ENCODE measurements at regions not wholly inside any gene's neighbourhood (a gene's known extent, or its start where the extent isn't known, plus 50 kb on each side); places are given as distances from the start of the nearest gene placed in this dataset.
"Not testable (repeated sequence)": the region's sequence is repeated elsewhere in the genome, so short reads cannot be mapped to it uniquely, and the experiment has no call there.

GRCh38 chr4:97003715-97004114, 1139.6 kb downstream of the STPG2 start:
- no peak for DNase-seq

DNA sequence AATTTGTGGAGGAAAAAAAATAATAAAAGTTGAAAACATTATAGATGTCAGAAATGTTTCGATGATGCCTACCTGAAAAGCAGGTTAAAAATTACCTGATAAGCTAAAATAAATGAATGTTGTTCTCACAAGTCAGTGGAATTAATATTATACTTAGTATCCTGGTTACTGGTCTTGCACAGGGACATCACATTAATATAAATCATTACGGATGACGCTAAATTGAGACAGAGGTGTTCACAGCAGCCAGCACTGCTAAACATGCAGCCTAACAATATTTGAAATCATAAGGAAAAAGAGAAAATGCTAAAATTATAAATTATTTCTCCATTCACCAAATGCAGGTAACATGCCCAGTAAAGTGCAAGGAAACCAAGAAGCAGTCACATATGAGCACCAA, 1130.0 kb downstream of the STPG2 start:
- no peak for DNase-seq

DNA sequence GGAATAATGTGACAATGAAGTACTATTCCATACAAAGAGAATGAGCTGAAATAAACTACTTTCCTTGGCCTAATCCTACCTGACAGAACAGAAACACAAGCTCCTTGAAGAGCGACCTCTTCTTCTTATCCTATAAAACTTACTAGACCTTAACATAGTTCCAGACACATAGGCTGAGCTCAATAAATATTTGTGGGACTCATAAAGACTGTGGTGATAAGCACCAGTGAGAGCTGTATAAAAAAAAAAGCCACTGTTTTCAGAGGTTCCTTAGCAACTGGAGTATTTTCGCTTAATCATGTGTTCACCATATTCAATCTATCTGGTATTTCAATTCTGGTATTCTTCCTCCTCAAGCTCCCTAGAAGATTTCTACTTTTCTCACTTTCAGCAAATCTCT, 1129.6 kb downstream of the STPG2 start:
- no peak for DNase-seq

DNA sequence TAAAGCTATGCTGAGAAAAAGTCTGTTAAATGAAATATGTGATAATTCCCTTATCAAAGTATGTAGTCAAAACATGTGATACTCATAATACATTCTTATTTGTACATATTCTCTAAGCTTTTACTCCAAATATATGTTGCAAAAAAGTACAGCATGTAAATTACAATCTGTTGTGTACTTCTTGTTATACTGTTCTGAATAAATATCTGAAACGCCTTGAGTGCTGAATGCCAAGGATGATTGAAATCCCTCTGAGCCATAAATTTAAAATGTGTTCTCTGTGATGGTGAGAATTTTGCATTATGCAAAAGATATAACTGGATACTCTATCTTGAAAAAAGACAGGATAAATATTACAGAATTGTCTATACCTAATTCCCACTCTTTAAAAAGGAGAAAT, 1128.0 kb downstream of the STPG2 start:
- no peak for DNase-seq

- no peak for DNase-seq
Measured at GRCh38 chr4:97016186-97016907, 1126.9 kb downstream of the STPG2 start.

DNA sequence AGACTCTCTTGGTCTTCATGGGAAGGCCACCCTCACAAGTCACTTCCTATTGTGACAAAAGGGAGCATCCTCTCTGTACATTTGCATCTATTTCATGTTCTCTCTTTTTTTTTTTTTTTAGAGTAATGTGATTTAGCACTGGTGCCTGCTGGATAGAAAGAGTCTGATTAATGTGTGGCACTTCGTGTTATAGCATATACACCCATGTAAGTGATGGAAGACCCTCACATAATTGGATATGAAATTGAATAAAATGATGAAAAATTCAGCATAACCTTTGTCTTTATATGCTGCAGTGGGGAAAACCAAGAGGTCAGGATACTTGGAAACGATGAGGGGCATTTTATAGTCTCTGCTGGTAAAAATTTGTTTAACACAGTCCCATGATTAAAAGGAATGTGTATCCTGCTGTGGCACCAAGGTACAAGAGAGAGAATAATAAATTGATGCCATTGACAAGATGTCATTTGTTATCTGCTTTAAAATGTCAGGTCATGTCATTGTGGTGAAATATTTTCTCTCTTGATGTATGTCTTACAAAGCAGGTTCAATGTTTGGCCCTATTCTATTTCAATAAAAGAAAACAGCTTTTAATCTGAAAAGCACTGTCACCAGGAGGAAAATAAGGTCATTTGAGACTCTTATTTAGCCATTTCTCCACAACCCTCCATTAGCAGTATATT, 1115.4 kb downstream of the STPG2 start:
- DNase-seq, result no peak

- no peak for DNase-seq
Measured at GRCh38 chr4:97028785-97029184, 1114.5 kb downstream of the STPG2 start.

DNA sequence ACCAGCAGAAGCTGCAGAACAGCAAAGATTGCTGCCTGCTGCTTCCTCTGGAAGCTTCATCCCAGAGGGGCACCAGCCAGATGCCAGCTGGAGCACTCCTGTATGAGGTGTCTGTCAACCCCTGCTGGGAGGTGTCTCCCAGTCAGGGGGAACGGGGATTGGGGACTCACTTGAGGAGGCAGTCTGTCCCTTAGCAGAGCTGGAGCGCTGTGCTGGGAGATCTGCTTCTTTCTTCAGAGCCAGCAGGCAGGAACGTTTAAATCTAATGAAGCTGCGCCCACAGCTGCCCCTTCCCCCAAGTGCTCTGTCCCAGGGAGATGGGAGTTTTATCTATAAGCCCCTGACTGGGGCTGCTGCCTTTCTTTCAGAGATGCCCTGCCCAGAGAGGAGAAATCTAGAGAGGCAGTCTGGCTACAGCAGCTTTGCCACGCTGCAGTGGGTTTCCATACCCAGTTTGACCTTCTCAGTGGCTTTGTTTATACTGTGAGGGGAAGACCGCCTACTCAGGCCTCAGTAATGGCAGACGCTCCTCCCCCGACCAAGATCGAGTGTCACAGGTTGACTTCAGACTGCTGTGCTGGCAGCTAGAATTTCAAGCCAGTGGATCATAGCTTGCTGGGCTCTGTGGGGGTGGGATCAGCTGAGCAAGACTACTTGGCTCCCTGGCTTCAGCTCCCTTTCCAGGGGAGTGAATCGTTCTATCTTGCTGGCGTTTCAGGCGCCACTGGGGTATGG, 1105.7 kb downstream of the STPG2 start:
- not testable (repeated sequence) for DNase-seq

GRCh38 chr4:97038146-97038516, 1105.1 kb downstream of the STPG2 start:
- no peak for DNase-seq

DNA sequence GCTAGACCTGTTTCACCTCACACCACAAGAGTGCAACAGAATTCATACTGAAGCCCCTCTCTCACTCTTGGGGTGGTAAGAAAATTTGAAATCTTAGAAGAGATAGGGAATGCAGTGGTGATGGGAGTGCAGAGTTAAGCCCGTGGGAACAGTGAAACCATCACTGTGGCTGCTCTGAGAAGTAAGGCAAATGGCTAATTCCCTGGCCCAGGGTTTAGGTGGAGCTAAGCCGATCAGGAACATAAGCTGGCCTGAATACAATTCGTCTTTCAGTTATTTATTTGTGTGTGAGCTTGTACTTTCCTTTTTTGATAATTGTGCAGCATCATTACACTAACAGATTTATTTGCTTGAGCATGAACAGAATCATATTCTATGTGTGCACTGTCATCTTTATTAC, 1070.6 kb downstream of the STPG2 start:
- DNase-seq, result no peak

DNA sequence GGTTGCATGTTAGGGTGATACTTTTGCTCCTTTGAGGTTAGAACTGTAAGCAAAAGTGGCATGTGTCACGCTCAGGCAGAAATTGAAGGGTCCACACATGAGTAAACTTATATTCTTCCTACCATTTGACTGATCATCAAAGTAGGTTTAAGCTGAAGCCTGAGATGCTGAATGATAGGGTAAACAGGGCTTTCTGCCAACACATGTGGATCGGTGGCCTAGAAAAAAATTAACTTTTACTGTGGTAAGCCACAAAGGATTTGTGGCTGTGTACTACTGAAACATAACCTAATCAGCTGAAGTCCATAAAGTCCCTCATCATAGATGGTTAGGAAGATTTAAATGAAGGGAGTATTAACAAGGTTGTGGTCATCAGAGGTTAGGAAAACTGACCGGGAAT, 1070.1 kb downstream of the STPG2 start:
- no peak for DNase-seq

DNA sequence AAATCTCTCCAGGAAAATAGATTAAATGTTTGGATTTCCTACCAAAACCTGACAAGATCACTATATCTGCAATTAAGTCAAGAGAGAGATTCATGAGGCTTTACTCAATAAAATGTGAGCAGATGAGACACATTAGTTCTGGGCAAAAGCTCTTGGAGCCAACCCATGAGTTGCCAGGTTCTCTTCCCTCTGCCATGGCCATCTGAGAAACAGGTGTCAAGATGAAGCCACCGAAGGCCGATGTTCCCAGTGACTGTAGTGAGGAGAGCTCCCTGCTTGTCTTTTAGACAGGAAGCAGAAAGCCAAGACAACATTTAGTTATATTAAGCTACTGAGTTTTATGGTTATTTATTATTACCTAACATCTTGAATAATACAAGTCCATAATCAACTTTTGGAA, 1068.7 kb downstream of the STPG2 start:
- DNase-seq, result no peak

DNA sequence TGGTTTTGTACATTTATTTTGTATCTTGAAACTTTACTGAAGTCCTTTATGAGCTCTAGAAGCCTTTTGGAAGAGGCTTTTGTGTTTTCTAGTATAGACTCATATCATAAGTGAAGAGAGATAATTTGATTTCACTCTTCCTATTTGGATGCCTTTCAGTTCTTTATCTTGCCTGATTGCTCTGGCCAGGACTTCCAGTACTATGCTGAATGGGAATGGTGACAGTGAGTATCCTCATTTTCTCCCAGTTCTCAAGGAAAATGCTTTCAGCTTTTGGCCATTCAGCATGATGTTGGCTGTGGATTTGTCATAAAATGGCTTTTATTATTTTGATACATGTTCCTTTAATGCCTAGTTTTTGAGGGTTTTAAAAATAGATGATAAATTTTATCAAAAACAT, 1061.3 kb downstream of the STPG2 start:
- no peak for DNase-seq

DNA sequence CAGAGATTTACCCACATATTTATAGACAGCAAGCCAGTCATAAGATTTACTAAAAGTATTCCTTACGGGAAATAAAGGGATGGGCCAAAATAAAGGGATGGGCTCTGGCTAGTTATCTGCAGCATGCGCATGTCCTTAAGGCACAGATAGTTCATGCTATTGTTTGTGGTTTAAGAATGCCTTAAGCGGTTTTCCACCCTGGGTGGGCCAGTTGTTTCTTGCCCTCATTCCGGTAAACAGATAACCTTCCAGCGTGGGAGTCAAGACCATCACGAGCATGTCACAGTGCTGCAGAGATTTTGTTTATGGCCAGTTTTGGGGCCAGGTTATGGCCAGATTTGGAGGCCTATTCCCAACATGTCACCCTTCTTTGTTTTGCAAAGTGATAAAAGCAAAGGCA, 1046.2 kb downstream of the STPG2 start:
- DNase-seq, result not testable (repeated sequence)

DNA sequence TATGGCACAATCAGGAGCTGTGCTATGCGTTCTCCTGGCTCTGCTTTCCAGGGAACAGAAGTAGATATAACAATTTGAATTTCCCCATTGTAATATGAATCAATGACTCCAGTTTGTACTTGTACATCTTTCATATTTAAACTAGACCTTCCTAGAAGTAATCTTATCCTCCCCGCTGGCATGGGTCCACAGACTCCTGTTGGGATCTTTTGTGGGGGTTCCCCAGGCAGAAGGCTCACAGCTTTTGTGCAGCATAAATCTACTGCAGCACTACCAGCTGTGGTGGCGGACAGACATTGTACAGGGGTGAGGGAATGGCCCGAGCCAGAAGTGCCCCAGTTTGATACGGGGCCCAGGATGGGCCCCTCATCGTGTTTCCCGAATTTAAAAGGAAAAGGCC, 1042.1 kb downstream of the STPG2 start:
- DNase-seq, result not testable (repeated sequence)

DNA sequence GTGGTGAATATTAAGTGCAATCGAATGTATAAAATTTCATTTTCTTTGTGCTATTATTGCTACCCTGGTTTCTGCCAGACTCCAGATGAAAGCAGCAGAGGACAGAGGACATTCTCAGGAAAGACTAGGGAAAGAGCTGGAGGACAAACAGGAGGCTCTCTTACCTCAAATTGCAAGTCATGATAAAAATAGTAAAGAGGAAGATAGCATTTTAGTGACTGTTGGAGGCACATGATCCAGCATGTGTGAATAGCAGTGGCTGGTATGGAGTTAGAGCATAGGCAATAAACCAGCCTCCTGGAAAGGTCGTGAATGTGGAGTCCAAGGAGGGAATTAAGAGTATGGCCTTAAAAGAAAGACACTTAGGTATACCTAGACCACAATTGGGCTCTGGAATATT, 1040.0 kb downstream of the STPG2 start:
- DNase-seq, result no peak

DNA sequence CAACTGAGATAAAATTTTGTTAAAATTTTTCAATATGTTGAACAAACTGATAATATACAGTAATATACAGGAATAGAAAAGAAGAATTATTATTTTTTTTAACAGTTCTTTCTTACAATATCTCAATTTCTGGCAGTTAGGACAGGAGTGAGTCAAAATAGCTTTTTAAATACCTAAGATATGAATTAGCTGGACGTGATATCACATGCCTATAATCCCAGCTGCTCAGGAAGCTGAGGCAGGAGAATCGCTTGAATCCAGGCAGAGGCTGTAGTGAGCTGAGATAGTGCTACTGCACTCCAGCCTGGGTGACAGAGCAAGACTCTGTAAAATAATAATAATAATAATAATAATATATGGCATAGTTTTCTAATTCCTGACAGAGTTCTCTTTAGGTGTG, 1039.3 kb downstream of the STPG2 start:
- DNase-seq, result no peak

DNA sequence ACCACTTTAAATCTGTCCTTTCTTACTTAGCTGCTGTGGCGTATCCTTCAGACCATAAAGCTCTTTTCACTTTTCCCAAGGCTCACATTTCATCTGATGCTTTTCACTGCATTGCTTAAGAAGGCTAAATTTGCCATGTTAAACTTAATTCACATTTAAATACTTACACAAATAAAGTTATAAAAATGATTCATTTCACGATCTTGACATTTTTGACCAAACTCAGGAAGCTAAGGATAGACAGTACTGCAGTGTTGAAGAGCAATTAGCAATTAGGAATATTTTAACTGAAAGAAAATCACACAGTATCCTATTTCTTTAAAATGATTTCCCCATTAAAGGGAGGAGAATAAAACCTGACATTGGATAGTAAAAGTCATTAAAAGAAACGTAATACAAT, 1038.6 kb downstream of the STPG2 start:
- DNase-seq, result no peak

- DNase-seq, result no peak
Measured at GRCh38 chr4:97105347-97106099, 1037.8 kb downstream of the STPG2 start.

DNA sequence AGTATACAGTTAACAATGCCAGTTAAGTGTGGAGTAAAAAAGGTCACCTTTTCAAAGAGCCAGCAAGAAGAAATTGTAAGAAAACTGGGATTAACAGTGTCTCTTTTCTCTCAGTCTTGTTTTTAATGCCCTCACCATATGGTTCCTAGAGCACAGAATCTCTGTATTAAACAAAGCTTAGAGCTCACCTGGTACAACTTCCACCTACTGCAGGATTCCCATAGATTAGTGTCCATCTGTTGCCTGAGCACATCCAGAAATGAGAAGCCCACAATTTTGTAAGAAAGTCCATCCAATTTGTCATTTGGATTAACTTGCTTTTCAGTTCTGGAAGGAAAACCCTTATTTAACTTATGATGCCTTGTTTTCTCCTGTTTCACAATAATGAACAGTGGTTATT, 1037.1 kb downstream of the STPG2 start:
- no peak for DNase-seq

DNA sequence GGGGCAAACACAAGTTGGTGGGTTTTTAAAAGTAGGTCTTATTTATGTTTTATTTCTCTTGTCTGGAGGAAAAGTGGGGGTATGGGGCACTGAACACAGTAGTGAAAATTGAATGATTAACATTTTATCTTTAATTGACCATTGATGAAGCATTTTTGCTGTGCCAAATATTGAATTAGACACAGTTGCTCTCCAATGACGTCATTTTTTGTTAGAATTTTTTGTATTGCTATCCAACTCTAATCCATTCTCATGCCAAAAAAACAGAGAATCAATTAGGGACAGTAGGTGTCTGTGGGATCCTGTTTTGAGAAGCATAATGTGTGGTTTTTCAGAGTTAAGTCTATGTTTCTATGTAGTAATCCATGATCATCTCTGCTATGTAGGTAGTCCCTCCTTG, 1032.8 kb downstream of the STPG2 start:
- no peak for DNase-seq

- no peak for DNase-seq
Measured at GRCh38 chr4:97116511-97116910, 1026.8 kb downstream of the STPG2 start.

DNA sequence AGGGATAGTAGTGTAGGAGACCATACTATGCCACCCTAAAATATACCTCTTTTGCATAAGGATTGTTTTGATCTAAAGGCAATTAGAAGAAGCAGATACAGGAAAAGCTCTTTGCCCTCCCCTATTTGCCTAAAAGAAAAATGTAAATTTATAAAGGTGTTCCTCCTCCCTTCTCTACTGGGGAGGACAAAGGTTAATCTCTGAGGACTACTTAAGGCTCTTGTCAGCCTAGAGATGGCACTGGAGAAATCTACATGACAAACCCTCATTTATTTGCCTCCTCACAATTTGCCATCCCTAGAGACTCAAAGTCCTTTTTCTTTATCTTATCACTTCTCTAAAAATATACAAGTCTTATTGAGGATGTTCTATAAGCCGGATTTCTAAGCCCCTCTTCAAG, 1021.8 kb downstream of the STPG2 start:
- no peak for DNase-seq
